ENCODE measurements at regions not wholly inside any gene's neighbourhood (a gene's known extent, or its start where the extent isn't known, plus 50 kb on each side); places are given as distances from the start of the nearest gene placed in this dataset.

DNA sequence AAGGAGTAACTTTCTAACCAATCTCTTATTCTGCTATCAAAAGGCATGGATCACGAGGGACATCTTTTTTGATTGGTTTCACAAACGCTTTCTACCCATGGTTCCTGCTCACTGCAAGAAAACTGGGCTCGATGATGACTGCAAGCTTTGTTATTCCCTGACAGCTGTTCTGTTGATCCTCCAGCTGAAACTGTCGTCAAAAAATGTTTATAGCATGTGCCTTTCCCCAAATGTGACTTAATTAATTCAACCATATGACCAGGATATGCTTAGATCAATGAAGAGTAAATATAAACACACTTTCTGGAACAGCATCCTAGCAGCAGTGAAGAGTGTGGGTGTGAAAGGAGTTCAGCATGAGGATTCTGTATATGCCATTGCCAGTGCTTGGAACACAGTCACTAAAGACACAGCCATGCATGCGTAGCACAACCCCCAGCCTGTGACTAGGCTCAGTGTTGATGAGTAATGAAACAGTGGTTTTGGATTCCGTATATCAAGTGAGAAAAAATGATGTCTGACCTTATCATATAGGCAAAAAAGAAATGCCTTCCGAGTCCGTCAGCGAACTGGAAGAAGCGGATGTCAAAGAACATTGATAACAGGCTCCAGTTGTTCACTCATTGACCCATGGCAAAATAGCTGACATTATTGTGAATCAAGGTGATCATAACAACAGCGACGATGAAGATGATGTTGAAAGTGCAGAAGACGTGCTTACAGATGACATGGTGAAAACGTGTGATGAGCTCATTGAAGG is 347.4 kb downstream of the FGF9 start:
- no peak for FAIRE-seq

DNA sequence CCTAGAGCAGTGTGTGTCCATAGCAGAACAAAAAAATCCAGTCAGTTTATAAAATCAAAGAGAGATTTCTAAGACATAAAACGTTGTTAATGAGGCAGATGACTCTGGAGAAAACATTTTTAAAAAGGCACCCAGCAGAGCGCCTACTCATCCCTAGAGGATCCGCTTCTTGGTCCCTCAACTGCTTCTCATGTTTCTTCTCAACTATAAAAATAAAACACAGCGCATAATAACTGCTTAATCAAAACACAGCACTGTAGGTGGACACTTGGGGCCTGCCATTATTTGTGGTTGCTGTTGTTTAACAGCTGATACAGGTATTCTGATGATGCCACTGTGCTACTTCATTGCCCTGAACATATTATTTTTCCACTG is 347.9 kb downstream of the FGF9 start:
- no peak overlapping the region for H3K4me2 ChIP-seq (ENCODE audit: control insufficient read depth, extremely low read depth, insufficient read depth, low read depth, low read length)
- no peak overlapping the region for H3K27ac ChIP-seq (ENCODE audit: control insufficient read depth, insufficient read depth, low read length)
- no peaks in the 10 kb centered on the region for H3K79me2 ChIP-seq (ENCODE audit: control insufficient read depth, insufficient read depth, low read length)
- no peaks in the 10 kb centered on the region for H3K9me1 ChIP-seq (ENCODE audit: control insufficient read depth, extremely low read depth, insufficient read depth, low read length)
- H3K4me3 ChIP-seq (ENCODE audit: control insufficient read depth in 2 of 3, extremely low read depth in 1 of 3, insufficient read depth in 2 of 3, low read depth in 1 of 3, low read length in 3 of 3): no peak overlapping the region
- dilution Hi-C loops (cut with MboI; ENCODE audit: extremely low pct_ligation_motif_present, low sequenced_read_pairs): no loop called here
- H3K9me3 ChIP-seq (ENCODE audit: control insufficient read depth, low read depth, low read length): no peaks in the 10 kb centered on the region
- H3K27me3 ChIP-seq (ENCODE audit: control insufficient read depth, extremely low read depth, insufficient read depth, low read length): no peaks in the 10 kb centered on the region
- no peaks in the 10 kb centered on the region for H4K20me1 ChIP-seq (ENCODE audit: control insufficient read depth, extremely low read depth, insufficient read depth, low read length)
- H3K9ac ChIP-seq (ENCODE audit: control insufficient read depth, extremely low read depth, insufficient read depth, low read length): no peak overlapping the region
- FAIRE-seq: no peak
- no peaks in the 10 kb centered on the region for H3K36me3 ChIP-seq (ENCODE audit: control insufficient read depth in 2 of 2, extremely low read depth in 1 of 2, insufficient read depth in 2 of 2, low read length in 2 of 2)
- TF ChIP-seq, protein P1, sequence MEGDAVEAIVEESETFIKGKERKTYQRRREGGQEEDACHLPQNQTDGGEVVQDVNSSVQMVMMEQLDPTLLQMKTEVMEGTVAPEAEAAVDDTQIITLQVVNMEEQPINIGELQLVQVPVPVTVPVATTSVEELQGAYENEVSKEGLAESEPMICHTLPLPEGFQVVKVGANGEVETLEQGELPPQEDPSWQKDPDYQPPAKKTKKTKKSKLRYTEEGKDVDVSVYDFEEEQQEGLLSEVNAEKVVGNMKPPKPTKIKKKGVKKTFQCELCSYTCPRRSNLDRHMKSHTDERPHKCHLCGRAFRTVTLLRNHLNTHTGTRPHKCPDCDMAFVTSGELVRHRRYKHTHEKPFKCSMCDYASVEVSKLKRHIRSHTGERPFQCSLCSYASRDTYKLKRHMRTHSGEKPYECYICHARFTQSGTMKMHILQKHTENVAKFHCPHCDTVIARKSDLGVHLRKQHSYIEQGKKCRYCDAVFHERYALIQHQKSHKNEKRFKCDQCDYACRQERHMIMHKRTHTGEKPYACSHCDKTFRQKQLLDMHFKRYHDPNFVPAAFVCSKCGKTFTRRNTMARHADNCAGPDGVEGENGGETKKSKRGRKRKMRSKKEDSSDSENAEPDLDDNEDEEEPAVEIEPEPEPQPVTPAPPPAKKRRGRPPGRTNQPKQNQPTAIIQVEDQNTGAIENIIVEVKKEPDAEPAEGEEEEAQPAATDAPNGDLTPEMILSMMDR (optimal IDR thresholded peaks at IDR 0.05 in 1 of 3, IDR thresholded peaks at IDR 0.05 in 1 of 3, conservative IDR thresholded peaks at IDR 0.05 in 1 of 3; ENCODE audit: extremely low read depth in 1 of 3, insufficient read depth in 2 of 3, low read length in 3 of 3): no peak
- TF ChIP-seq EZH2 (IDR thresholded peaks at IDR 0.05; ENCODE audit: low read length): no peak
- H3K4me1 ChIP-seq (ENCODE audit: control insufficient read depth, extremely low read depth, insufficient read depth, low read length): peaks cover 9% of the 10 kb centered on the region
- DNase-seq (ENCODE audit: low read depth, low spot score): no peak
- no peak overlapping the region for H2AFZ ChIP-seq (ENCODE audit: control insufficient read depth, low read length)

More for the DNA sequence above, 347.4 kb downstream of the FGF9 start:
- H3K9me1 ChIP-seq (ENCODE audit: control insufficient read depth, extremely low read depth, insufficient read depth, low read length): no peaks in the 10 kb centered on the region
- H3K27me3 ChIP-seq (ENCODE audit: control insufficient read depth, extremely low read depth, insufficient read depth, low read length): no peaks in the 10 kb centered on the region
- dilution Hi-C loops (cut with MboI; ENCODE audit: extremely low pct_ligation_motif_present, low sequenced_read_pairs): no loop called here
- no peak for DNase-seq (ENCODE audit: low read depth, low spot score)
- H4K20me1 ChIP-seq (ENCODE audit: control insufficient read depth, extremely low read depth, insufficient read depth, low read length): no peaks in the 10 kb centered on the region
- H3K9ac ChIP-seq (ENCODE audit: control insufficient read depth, extremely low read depth, insufficient read depth, low read length): no peak overlapping the region
- H3K9me3 ChIP-seq (ENCODE audit: control insufficient read depth, low read depth, low read length): no peaks in the 10 kb centered on the region
- H3K4me3 ChIP-seq (ENCODE audit: control insufficient read depth in 2 of 3, extremely low read depth in 1 of 3, insufficient read depth in 2 of 3, low read depth in 1 of 3, low read length in 3 of 3): no peak overlapping the region
- H3K79me2 ChIP-seq (ENCODE audit: control insufficient read depth, insufficient read depth, low read length): no peaks in the 10 kb centered on the region
- H3K4me1 ChIP-seq (ENCODE audit: control insufficient read depth, extremely low read depth, insufficient read depth, low read length): peaks cover 9% of the 10 kb centered on the region
- TF ChIP-seq, protein P1 (optimal IDR thresholded peaks at IDR 0.05 in 1 of 3, IDR thresholded peaks at IDR 0.05 in 1 of 3, conservative IDR thresholded peaks at IDR 0.05 in 1 of 3; ENCODE audit: extremely low read depth in 1 of 3, insufficient read depth in 2 of 3, low read length in 3 of 3): no peak
- TF ChIP-seq EZH2 (IDR thresholded peaks at IDR 0.05; ENCODE audit: low read length): no peak
- no peak overlapping the region for H2AFZ ChIP-seq (ENCODE audit: control insufficient read depth, low read length)
- H3K4me2 ChIP-seq (ENCODE audit: control insufficient read depth, extremely low read depth, insufficient read depth, low read depth, low read length): no peak overlapping the region
- no peak overlapping the region for H3K27ac ChIP-seq (ENCODE audit: control insufficient read depth, insufficient read depth, low read length)
- H3K36me3 ChIP-seq (ENCODE audit: control insufficient read depth in 2 of 2, extremely low read depth in 1 of 2, insufficient read depth in 2 of 2, low read length in 2 of 2): no peaks in the 10 kb centered on the region

Measured in keratinocyte (primary cell).